ENCODE measurements at regions not wholly inside any gene's neighbourhood (a gene's known extent, or its start where the extent isn't known, plus 50 kb on each side); places are given as distances from the start of the nearest gene placed in this dataset.
"Not testable (repeated sequence)": the region's sequence is repeated elsewhere in the genome, so short reads cannot be mapped to it uniquely, and the experiment has no call there.

- no peak for DNase-seq (ENCODE audit: low read depth in 2 of 3, low spot score in 2 of 3)
Observed at GRCh38 chr9:89695441-89695891, 90.7 kb downstream of the GADD45G start.

GRCh38 chr9:89695979-89696378, 91.2 kb downstream of the GADD45G start:
- DNase-seq (ENCODE audit: low read depth in 2 of 3, low spot score in 2 of 3) = not testable (repeated sequence)

GRCh38 chr9:89696780-89697179, 92.0 kb downstream of the GADD45G start:
- no peak for DNase-seq (ENCODE audit: low read depth in 2 of 3, low spot score in 2 of 3)

GRCh38 chr9:89697553-89697952, 92.7 kb downstream of the GADD45G start:
- DNase-seq (ENCODE audit: low read depth in 2 of 3, low spot score in 2 of 3) = no peak

GRCh38 chr9:89698411-89699005, 93.7 kb downstream of the GADD45G start:
- no peak for DNase-seq (ENCODE audit: low read depth in 2 of 3, low spot score in 2 of 3)

GRCh38 chr9:89699646-89700045, 94.8 kb downstream of the GADD45G start:
- DNase-seq (ENCODE audit: low read depth in 2 of 3, low spot score in 2 of 3) = no peak

- peak; percentile 35 to 62 (median 44) for DNase-seq (ENCODE audit: low read depth in 2 of 3, low spot score in 2 of 3)
Observed at GRCh38 chr9:89701221-89701798, 96.5 kb downstream of the GADD45G start.

GRCh38 chr9:89702401-89702800, 97.6 kb downstream of the GADD45G start:
- DNase-seq (ENCODE audit: low read depth in 2 of 3, low spot score in 2 of 3) = no peak

- no peak for DNase-seq (ENCODE audit: low read depth in 2 of 3, low spot score in 2 of 3)
Observed at GRCh38 chr9:89705651-89706050, 100.8 kb downstream of the GADD45G start.

GRCh38 chr9:89706086-89706485, 101.3 kb downstream of the GADD45G start:
- DNase-seq (ENCODE audit: low read depth in 2 of 3, low spot score in 2 of 3) = no peak

GRCh38 chr9:89706731-89707191, 101.9 kb downstream of the GADD45G start:
- no peak for DNase-seq (ENCODE audit: low read depth in 2 of 3, low spot score in 2 of 3)

- DNase-seq (ENCODE audit: low read depth in 2 of 3, low spot score in 2 of 3) = no peak
Observed at GRCh38 chr9:89710697-89711096, 105.9 kb downstream of the GADD45G start.

- no peak for DNase-seq (ENCODE audit: low read depth in 2 of 3, low spot score in 2 of 3)
Observed at GRCh38 chr9:89711866-89712265, 107.1 kb downstream of the GADD45G start.

- no peak for DNase-seq (ENCODE audit: low read depth in 2 of 3, low spot score in 2 of 3)
Observed at GRCh38 chr9:89712283-89712682, 107.5 kb downstream of the GADD45G start.

- DNase-seq (ENCODE audit: low read depth in 2 of 3, low spot score in 2 of 3) = no peak
Observed at GRCh38 chr9:89714321-89714720, 109.5 kb downstream of the GADD45G start.

GRCh38 chr9:89715318-89715858, 110.6 kb downstream of the GADD45G start:
- no peak for DNase-seq (ENCODE audit: low read depth in 2 of 3, low spot score in 2 of 3)

GRCh38 chr9:89715881-89716280, 111.1 kb downstream of the GADD45G start:
- DNase-seq (ENCODE audit: low read depth in 2 of 3, low spot score in 2 of 3) = no peak

- no peak for DNase-seq (ENCODE audit: low read depth in 2 of 3, low spot score in 2 of 3)
Observed at GRCh38 chr9:89716559-89716958, 111.7 kb downstream of the GADD45G start.

- no peak for DNase-seq (ENCODE audit: low read depth in 2 of 3, low spot score in 2 of 3)
Observed at GRCh38 chr9:89718176-89718575, 113.4 kb downstream of the GADD45G start.

GRCh38 chr9:89718651-89719050, 113.8 kb downstream of the GADD45G start:
- DNase-seq (ENCODE audit: low read depth in 2 of 3, low spot score in 2 of 3) = no peak

GRCh38 chr9:89719202-89719601, 114.4 kb downstream of the GADD45G start:
- DNase-seq (ENCODE audit: low read depth in 2 of 3, low spot score in 2 of 3) = no peak

GRCh38 chr9:89720696-89721175, 115.9 kb downstream of the GADD45G start:
- no peak for DNase-seq (ENCODE audit: low read depth in 2 of 3, low spot score in 2 of 3)

Data from activated CD8-positive, alpha-beta memory T cell treated with anti-CD3 and anti-CD28 coated beads for 48 hours (primary cell).